VCaP (cell line): ENCODE measurements at regions not wholly inside any gene's neighbourhood (a gene's known extent, or its start where the extent isn't known, plus 50 kb on each side); places are given as distances from the start of the nearest gene placed in this dataset.

Source experiments
- H3K27ac ChIP-seq: fragments of 450-650 bp; 2 replicates; pipeline ENCODE4 v1.5.1; 2017
- TF ChIP-seq, protein P1 (sequence below): fragments of 450-650 bp; conservative IDR thresholded peaks from 2 replicates; pipeline ENCODE4 v1.5.1; 2017; ENCODE audit warnings: mild to moderate bottlenecking, moderate library complexity

DNA sequence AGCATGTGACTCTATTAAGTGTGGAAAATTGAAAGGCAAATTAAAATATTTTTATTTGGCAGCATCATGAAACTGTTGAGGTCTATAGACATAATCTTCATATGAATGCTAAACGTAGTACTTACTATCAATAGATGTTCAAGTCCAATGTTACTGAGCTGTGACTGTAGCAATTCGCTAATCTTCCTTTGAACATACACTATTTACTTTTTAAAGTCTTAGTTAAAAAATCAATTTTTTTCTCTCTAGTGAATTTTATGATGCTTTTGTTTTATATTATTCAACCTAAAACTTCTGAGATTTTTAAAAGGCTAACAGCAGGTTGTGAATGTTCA, 85.2 kb upstream of the ELOVL5 start:
- TF ChIP-seq, protein P1, sequence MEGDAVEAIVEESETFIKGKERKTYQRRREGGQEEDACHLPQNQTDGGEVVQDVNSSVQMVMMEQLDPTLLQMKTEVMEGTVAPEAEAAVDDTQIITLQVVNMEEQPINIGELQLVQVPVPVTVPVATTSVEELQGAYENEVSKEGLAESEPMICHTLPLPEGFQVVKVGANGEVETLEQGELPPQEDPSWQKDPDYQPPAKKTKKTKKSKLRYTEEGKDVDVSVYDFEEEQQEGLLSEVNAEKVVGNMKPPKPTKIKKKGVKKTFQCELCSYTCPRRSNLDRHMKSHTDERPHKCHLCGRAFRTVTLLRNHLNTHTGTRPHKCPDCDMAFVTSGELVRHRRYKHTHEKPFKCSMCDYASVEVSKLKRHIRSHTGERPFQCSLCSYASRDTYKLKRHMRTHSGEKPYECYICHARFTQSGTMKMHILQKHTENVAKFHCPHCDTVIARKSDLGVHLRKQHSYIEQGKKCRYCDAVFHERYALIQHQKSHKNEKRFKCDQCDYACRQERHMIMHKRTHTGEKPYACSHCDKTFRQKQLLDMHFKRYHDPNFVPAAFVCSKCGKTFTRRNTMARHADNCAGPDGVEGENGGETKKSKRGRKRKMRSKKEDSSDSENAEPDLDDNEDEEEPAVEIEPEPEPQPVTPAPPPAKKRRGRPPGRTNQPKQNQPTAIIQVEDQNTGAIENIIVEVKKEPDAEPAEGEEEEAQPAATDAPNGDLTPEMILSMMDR, result no peak
- H3K27ac ChIP-seq, result peak overlapping the region; percentile 88

DNA sequence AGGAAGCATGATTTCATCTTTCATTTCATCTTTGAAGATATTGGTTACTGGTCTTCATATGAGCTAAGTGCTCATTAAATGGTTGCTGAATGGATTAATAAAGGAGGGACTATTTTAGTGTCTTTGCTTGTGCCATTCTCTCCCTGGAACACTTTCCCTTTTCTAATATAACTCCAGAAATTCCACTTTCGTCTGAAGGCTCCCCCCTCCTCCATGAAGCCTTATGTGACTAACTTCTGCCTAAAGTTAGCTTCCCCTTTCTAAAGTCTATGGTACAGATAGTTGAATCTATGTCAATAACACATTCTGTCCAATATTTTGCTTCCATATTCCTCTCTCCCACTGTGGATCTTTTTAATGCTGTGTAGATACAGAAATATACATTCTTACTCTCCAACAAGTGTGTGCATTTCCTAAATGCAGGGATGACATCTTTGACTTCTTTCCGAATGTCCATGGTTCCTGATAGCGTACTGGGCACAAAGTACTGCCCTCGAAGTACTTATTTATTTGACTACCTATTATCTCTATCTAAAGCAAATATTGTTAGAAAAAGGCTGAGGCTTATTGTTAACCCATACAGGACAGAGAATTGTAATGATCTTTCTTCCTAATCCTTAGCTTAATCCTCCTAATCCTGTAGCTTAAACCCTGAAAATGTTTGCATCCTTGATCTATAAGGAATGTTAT, 84.7 kb upstream of the ELOVL5 start:
- peak overlapping the region; percentile 88 for H3K27ac ChIP-seq

DNA sequence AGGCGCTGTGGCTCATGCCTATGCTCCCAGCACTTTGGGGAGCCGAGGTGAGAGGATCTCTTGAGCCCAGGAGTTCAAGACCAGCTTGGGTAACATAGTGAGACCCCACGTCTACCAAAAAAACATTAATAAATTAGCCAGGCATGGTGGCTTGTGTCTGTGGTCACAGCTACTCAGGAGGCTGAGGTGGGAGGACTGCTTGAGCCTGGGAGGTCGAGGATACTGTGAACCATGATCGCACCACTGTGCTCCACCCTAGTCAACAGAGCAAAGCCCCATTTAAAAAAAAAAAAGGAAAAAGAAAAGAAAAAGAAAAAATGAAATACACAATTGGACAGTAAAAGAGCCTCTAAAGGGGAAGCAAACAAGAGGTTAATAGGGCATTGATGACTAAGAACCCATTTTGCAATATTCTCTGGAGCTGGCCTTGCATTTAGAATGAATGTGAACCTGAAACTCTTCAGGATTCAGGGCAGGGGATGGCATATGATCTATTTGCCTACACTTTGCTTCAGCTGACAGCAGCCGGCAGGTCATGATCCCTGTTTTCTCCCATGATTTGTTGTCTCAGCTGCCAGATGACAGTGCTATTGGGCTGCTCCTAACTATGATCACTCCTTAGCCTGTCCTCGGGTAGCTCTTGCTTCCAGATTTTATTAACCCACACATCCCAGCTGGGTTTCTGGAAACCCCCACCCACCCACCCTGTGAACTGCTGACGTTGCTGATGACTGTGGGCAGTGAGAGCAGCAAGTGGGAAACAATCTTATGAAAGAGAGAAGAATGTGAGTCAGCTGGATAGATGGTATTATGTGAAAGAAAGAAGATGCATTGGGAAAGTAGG, 83.8 kb upstream of the ELOVL5 start:
- H3K27ac ChIP-seq, result peak overlapping the region; percentile 88
- TF ChIP-seq, protein P1, result no peak

More for the DNA sequence above, 84.7 kb upstream of the ELOVL5 start:
- TF ChIP-seq, protein P1, result no peak

DNA sequence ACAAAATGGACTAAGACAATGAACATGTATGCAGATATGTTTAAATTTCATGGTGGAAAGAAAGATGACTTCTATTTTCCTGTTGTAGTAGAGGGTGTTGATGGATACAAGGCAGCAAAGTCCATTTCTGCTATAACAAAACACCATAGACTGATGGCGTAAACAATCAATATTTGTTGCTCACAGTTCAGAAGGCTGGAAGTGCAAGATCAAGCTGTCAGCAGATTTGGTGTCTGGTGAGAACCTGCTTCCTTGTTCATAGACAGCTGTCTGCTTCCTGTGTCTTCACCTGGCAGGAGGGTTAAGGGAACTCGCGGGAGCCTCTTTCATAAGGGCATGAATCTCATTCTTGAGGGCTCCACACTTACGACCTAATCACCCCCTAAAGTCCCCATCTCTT, 83.0 kb upstream of the ELOVL5 start:
- peak overlapping the region; percentile 88; the same call in 1 of the 2 replicates for H3K27ac ChIP-seq
- TF ChIP-seq, protein P1, result no peak

DNA sequence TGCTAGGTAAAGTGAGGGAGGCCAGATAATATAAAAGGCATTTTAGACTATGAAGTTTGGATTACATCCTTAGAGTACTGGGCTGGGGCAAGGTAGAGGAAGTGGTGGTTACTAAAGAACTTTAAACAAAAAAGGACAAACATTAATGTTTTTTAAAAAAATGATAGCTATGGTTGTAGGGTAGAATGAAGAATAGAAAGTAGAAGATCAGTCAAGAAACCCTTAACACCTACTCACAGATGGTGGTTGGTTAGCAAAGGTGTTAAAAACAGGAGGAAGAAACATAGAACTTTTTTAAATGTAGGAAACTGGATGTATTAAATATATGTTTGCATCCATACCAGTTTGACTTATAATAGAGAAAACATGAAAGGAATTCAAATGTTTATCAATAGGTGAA, 80.7 kb upstream of the ELOVL5 start:
- no peak overlapping the region for H3K27ac ChIP-seq
- TF ChIP-seq, protein P1, result no peak

DNA sequence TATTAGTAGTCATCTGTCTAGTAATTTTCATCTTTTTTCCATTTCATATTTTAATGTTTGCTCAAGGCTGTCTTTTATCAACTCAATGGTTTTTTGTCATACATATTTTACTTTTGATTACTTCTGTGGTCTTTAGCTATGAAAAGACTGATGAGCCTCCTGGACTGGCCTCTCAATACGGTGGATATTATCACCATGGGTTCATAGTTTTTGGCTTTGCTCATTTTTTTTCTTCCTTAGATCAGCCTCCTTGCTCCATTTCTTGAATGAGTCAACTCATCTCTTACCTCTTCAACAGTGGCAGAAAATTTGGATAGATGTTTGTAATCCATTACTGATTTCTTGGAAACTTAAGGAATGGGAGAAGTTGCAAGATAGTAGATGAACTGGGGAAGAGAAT, 80.1 kb upstream of the ELOVL5 start:
- H3K27ac ChIP-seq, result no peak overlapping the region
- TF ChIP-seq, protein P1, result no peak

DNA sequence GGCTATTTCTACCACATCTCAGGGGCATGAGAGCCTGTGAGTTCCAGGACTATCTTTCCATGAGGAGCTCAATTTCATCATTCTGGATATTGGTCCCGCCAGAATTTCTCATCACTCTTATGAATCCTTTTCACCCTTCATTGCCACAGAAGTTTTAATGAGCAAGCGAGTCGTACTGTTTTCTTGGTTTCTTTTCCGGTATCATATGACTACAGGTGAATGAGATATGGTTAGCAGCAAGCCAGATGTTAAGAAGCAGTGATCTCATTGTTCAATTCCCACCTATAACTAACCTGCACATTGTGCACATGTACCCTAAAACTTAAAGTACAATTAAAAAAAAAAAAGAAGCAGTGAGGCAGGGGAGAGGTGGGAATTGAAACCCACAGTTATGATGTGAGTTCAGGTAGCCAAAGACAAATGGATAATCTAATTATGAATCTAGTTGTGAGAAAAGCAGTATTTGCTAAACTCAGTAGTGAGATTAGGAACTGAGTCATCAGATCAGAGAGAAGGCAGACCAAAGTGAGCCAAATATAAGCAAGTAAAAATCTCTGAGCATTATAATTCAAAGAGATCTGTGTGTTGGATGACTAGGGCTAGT, 78.0 kb upstream of the ELOVL5 start:
- TF ChIP-seq, protein P1, result no peak

More for the DNA sequence above, 78.0 kb upstream of the ELOVL5 start:
- H3K27ac ChIP-seq, result no peak overlapping the region
